HG02610 (cell line): ENCODE measurements at regions not wholly inside any gene's neighbourhood (a gene's known extent, or its start where the extent isn't known, plus 50 kb on each side); places are given as distances from the start of the nearest gene placed in this dataset.

ENCODE experiments used
- ATAC-seq: cut with Tn5 transposase; IDR thresholded peaks from one replicate; pipeline ENCODE4 v1.9.1; 2021; ENCODE audit warnings: mild to moderate bottlenecking, moderate library complexity; ENCODE audit not compliant: unreplicated experiment

GRCh38 chr7:22962775-22963350, 51.1 kb downstream of the HYCC1 start:
- no peak for ATAC-seq

- ATAC-seq, result no peak
Observed at GRCh38 chr7:22958742-22959141, 55.2 kb downstream of the HYCC1 start.

DNA sequence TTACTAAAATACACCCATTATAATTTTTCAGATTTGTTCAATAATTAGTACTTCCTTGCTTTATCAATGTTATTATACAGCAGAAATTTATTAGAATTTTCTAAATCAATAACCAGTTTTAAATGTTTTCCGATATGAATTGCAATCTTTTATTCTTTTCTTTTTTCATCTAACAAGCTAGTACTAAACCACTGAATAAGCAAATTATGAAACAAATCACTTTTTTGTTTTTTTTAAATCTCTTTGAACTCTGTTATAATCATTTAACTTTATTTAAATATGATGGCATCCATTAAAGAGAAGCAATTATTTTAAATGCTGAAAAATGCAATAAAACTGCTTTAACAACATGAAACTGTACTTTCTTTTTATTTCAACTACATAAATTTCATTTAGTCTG, 59.7 kb downstream of the HYCC1 start:
- no peak for ATAC-seq

GRCh38 chr7:22952306-22953015, 61.5 kb downstream of the HYCC1 start:
- ATAC-seq, result no peak

GRCh38 chr7:22949944-22950343, 64.0 kb downstream of the HYCC1 start:
- ATAC-seq, result no peak

GRCh38 chr7:22949221-22949620, 64.7 kb downstream of the HYCC1 start:
- no peak for ATAC-seq

GRCh38 chr7:22948770-22949169, 65.2 kb downstream of the HYCC1 start:
- no peak for ATAC-seq

DNA sequence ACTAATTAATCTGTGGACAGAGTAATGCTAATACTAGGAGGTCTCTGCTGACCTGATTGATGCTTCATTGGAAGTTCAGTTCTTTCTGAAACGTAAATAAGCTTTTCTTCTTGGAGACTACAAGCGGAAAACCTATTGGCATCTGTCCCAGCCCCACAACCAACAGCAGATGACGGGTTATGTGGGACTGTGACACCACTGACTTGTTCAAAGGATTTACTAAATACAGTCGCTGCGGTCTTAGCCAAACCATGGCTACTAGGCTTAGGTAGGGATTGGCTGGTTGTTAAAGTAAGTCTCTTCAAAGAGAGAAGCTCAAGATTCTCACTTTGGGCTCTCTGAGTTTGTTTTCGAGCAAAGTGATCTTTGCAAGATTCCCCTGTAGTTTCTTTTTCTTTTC, 68.3 kb downstream of the HYCC1 start:
- ATAC-seq, result no peak

DNA sequence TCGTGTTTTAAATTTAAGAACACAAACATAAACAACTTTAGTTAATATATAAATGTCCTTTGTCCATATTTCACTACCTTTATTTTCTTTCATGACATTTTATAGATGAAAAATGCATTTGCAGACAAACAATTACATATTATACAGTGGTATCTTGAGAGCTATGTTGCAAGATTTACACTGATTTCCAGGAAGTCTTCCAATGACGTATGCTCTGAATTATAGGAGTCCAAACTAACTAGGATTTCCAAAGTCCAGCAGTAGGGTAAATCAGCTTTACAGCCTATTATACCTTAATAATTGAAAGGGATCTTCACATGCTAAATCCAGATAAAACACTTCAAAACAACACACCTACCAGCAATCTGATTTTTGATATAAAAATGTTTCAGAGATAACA, 69.4 kb downstream of the HYCC1 start:
- no peak for ATAC-seq

DNA sequence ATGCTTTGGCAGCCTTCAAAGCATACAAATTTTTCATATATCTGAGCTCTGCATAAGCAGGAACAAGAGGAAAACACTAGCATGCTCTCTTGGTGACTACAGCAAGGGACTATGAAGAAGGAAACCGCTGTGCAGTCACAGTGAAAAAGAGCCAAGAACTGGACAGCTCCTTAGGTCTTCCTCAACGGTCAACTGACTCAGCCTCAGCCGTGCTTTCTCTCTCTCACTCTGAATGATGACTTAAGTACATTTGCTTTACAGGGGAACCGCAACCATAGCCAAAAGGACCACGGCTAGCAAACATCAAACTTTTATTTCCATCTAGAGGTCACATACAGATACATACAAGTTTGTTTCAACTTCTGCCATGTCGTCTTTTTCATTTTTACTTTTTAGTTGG, 69.9 kb downstream of the HYCC1 start:
- ATAC-seq, result no peak

DNA sequence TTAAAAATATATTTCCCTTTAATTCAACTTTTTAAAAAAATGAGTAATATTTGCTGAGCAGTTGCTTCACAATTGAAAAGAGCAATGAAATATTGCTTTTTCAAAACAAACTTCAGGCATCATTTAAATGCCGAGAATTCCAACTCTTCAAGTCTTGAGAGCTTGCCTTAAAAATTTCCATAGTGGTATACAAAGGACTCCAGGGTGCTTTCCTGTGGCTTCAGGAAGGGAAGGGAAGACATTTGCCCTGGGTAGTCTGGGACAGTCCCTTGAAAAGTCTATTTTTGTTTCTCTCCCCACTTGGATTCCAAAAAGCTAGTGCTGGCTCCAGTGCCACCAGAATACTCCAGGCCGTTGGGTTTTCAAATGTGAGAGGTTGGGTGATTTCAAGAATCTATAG, 71.7 kb downstream of the HYCC1 start:
- ATAC-seq, result no peak

DNA sequence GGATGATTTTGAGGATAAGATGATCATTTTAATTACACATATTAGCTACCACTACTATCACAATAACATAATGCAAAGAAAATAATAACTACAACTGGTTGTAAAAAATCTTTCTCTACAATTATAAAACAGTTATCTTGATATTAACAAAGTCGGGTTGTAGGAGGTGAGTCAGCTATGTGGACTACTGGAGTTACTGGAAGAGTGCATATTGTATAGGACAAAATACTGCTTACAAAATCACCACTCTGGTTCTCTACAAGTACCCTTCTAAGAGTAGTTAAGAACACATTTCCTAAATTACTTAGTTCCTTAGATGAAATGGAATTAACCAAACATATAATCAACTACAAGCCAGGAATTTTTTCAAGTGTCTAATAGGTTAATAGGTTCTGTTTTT, 74.1 kb downstream of the HYCC1 start:
- ATAC-seq, result no peak

DNA sequence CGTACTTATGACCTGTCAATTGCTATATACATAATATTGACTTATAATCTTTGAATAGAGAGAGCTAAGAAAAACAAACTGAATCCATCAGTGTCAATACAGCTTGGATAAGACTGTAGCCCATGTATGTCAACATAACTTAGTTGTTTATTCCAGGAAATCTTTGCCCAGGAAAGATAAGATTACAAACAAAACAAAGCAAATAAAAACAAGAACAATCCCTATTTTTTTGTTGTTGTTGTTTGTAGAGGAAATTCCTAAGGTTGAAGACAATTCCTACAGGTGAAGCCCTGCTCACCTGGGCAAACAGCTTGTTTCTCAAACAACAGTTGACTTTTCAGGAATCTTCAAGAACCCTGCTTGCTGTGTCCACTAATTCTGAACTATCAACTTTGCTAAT, 76.0 kb downstream of the HYCC1 start:
- ATAC-seq, result no peak

GRCh38 chr7:22936246-22936645, 77.7 kb downstream of the HYCC1 start:
- no peak for ATAC-seq

GRCh38 chr7:22935269-22935668, 78.7 kb downstream of the HYCC1 start:
- ATAC-seq, result no peak

GRCh38 chr7:22934473-22935065, 79.4 kb downstream of the HYCC1 start:
- ATAC-seq, result no peak

GRCh38 chr7:22934023-22934422, 79.9 kb downstream of the HYCC1 start:
- no peak for ATAC-seq

DNA sequence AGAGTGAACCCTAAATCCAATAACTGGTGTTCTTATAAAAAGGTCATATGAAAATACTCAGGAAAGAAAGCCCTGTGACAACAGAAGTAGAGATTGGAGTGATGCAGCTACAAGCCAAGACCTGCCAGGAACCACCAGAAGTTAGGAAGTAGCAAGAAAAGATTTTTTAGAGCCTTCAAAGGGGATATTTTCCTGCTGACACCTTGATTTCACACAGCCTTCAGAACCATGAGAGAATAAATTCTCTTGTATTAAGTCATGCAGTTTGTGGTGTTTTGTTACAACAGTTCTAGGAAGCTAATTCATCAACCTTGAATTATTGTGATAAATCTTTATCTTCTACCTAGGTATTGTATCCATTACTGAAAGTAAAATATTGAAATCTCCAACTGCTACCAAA, 81.0 kb downstream of the HYCC1 start:
- ATAC-seq, result no peak

DNA sequence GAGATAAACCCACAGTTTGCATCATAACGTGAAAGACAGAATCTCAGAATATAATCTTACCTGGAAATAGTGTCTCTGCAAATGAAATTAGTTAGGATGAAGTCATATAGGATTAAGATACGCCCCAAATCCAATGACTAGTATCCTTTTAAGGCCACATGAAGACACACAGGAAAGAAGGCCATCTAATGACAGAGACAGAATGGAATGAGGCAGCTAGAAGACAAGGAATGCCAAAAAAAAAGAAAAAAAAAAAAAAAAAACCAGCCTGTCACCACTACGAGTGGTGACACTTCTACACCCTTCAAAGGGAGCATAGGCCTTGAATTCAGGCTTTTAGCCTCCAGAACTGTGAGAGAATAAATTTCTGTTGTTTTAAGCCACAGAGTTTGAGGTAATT, 82.9 kb downstream of the HYCC1 start:
- no peak for ATAC-seq

DNA sequence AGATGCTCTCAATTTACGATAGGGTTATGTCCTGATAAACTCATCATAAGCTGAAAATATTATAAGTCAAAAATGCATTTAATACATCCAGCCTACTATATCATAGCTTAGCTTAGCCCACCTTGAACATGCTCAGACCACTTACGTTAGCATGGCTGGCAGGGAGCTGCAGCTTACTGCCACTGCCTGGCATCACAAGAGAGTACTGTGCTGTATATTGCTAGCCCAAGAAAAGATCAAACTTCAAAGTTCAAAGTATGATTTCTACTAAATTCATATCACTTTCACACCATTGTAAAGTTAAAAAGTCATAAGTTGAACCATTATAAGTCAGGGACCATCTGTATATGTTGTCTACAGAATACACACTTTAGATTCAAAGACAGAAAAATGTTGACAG, 91.6 kb downstream of the HYCC1 start:
- no peak for ATAC-seq

GRCh38 chr7:22921386-22922086, 92.4 kb downstream of the HYCC1 start:
- ATAC-seq, result no peak

DNA sequence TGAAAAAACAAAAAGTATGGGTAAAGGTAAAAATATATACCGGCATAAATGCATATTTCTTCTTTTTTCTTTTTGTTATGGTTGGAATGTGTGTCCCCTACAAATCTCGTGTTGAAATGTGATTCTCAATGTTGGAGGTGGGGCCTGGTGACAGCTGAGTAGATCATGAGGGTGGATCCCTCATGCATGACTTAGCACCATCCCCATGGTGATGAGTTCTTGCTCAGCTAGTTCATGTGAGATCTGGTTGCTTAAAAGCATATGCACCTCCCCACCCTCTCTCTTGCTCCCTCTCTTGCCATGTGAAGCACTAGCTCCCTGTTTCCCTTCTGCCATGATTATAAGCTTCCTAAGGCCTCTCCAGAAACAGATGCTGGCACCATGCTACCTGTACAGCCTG, 93.3 kb downstream of the HYCC1 start:
- no peak for ATAC-seq
